ENCODE measurements at regions not wholly inside any gene's neighbourhood (a gene's known extent, or its start where the extent isn't known, plus 50 kb on each side); places are given as distances from the start of the nearest gene placed in this dataset.

DNA sequence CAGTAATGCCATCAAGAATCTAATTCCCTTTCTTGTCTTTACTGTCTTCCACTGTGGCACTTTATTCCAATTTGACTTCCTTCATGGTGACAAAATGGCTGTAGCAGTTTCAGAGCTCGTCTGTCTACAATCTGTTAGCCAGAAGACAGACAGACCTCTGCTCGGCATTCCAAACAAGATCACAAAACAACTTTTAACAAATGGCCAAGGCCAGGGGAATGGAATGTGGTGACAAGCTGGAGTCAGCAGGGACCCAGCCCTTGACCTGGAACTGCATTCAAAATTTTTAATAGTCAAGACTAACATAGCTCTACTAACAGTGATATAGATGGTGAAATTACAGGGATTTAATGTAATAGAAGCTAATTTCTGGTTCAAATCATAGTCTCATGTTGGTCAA is 637.2 kb downstream of the ETS1 start:
- no peak for TF ChIP-seq TAF1 (IDR thresholded peaks at IDR 0.05; ENCODE audit: borderline replicate concordance, low read depth, low read length)
- TF ChIP-seq POLR2AphosphoS5 (IDR thresholded peaks at IDR 0.05; ENCODE audit: low read depth, low read length) = no peak
